ENCODE measurements at regions not wholly inside any gene's neighbourhood (a gene's known extent, or its start where the extent isn't known, plus 50 kb on each side); places are given as distances from the start of the nearest gene placed in this dataset.

GRCh38 chr5:159746707-159747106 is 169.6 kb upstream of the ADRA1B start:
- no peaks in the 10 kb centered on the region; the same call in 2 of the 3 replicates for H3K9me3 ChIP-seq (replicated peaks; ENCODE audit: control insufficient read depth, insufficient read depth, low read length)
- ChIA-PET POLR2A (interaction anchor here (0.5 kb wide), 1 partner anchor 573 kb away, joined by 3 read pairs; no protein-coding TSS in a partner anchor), SMC1A (ENCODE audit: uncharacterized antibody, unreplicated experiment) (no interaction called here), RAD21 (ENCODE audit: unreplicated experiment) (no interaction called here), CTCF (no interaction called here)
- no peaks in the 10 kb centered on the region for H3K4me1 ChIP-seq (ENCODE audit: control insufficient read depth, insufficient read depth, low read length)
- H4K20me1 ChIP-seq (ENCODE audit: control insufficient read depth, insufficient read depth) = no peaks in the 10 kb centered on the region
- no peaks in the 10 kb centered on the region for H3K79me2 ChIP-seq (ENCODE audit: control insufficient read depth, insufficient read depth, low read length)
- H3K4me2 ChIP-seq (ENCODE audit: control insufficient read depth, insufficient read depth) = no peak overlapping the region
- H3K9ac ChIP-seq (ENCODE audit: control insufficient read depth, insufficient read depth, low read length) = no peak overlapping the region
- FAIRE-seq = no peak
- in situ Hi-C loops (cut with MboI) (no loop called here), intact Hi-C loops (cut with micrococcal nuclease; ENCODE audit: unreplicated experiment) (no loop called here)
- no peaks in the 10 kb centered on the region; a peak in 1 of 4 replicates for H3K27me3 ChIP-seq (replicated peaks in 1 of 2; ENCODE audit: control insufficient read depth in 2 of 2, insufficient read depth in 2 of 2, low read length in 1 of 2)
- no peak for DNase-seq (ENCODE audit: low read depth, low spot score)
- ATAC-seq = no peak
- 79% methylated on average over 4 of the region's 4 CpGs for WGBS (ENCODE audit: insufficient coverage, insufficient replicate concordance, low lambda C conversion rate, missing lambda C conversion rate)
- BruUV-seq (replicated peaks) = no TSS peak
- no peaks in the 10 kb centered on the region for H3K36me3 ChIP-seq (ENCODE audit: control insufficient read depth in 2 of 2, insufficient read depth in 2 of 2, low read length in 1 of 2)
- H3K4me3 ChIP-seq = no peak overlapping the region
- no peak overlapping the region for H2AFZ ChIP-seq (ENCODE audit: control insufficient read depth, low read depth, low read length)
- no peak overlapping the region for H3K27ac ChIP-seq (ENCODE audit: control insufficient read depth, insufficient read depth)
- TF ChIP-seq, protein P1, sequence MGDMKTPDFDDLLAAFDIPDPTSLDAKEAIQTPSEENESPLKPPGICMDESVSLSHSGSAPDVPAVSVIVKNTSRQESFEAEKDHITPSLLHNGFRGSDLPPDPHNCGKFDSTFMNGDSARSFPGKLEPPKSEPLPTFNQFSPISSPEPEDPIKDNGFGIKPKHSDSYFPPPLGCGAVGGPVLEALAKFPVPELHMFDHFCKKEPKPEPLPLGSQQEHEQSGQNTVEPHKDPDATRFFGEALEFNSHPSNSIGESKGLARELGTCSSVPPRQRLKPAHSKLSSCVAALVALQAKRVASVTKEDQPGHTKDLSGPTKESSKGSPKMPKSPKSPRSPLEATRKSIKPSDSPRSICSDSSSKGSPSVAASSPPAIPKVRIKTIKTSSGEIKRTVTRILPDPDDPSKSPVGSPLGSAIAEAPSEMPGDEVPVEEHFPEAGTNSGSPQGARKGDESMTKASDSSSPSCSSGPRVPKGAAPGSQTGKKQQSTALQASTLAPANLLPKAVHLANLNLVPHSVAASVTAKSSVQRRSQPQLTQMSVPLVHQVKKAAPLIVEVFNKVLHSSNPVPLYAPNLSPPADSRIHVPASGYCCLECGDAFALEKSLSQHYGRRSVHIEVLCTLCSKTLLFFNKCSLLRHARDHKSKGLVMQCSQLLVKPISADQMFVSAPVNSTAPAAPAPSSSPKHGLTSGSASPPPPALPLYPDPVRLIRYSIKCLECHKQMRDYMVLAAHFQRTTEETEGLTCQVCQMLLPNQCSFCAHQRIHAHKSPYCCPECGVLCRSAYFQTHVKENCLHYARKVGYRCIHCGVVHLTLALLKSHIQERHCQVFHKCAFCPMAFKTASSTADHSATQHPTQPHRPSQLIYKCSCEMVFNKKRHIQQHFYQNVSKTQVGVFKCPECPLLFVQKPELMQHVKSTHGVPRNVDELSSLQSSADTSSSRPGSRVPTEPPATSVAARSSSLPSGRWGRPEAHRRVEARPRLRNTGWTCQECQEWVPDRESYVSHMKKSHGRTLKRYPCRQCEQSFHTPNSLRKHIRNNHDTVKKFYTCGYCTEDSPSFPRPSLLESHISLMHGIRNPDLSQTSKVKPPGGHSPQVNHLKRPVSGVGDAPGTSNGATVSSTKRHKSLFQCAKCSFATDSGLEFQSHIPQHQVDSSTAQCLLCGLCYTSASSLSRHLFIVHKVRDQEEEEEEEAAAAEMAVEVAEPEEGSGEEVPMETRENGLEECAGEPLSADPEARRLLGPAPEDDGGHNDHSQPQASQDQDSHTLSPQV (IDR thresholded peaks at IDR 0.05) = no peak
- TF ChIP-seq IRF5 (IDR thresholded peaks at IDR 0.05; ENCODE audit: borderline replicate concordance) (no peak), CHD1 (IDR thresholded peaks at IDR 0.05; ENCODE audit: low read depth, low read length) (no peak), RBBP5 (conservative IDR thresholded peaks at IDR 0.05) (no peak), ZNF622 (IDR thresholded peaks at IDR 0.05) (no peak), JUND (IDR thresholded peaks at IDR 0.05; ENCODE audit: low read depth, low read length) (no peak), CBX5 (IDR thresholded peaks at IDR 0.05; ENCODE audit: low read depth) (no peak), HSF1 (IDR thresholded peaks at IDR 0.05; ENCODE audit: low read depth, low read length) (no peak), TCF3 (IDR thresholded peaks at IDR 0.05; ENCODE audit: borderline replicate concordance, insufficient read depth, low read depth, low read length) (no peak), E2F8 (IDR thresholded peaks at IDR 0.05; ENCODE audit: low read depth, partially characterized antibody) (no peak), YBX1 (IDR thresholded peaks at IDR 0.05) (no peak)
- TF ChIP-seq, protein P2, sequence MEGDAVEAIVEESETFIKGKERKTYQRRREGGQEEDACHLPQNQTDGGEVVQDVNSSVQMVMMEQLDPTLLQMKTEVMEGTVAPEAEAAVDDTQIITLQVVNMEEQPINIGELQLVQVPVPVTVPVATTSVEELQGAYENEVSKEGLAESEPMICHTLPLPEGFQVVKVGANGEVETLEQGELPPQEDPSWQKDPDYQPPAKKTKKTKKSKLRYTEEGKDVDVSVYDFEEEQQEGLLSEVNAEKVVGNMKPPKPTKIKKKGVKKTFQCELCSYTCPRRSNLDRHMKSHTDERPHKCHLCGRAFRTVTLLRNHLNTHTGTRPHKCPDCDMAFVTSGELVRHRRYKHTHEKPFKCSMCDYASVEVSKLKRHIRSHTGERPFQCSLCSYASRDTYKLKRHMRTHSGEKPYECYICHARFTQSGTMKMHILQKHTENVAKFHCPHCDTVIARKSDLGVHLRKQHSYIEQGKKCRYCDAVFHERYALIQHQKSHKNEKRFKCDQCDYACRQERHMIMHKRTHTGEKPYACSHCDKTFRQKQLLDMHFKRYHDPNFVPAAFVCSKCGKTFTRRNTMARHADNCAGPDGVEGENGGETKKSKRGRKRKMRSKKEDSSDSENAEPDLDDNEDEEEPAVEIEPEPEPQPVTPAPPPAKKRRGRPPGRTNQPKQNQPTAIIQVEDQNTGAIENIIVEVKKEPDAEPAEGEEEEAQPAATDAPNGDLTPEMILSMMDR (IDR thresholded peaks at IDR 0.05 in 2 of 3, conservative IDR thresholded peaks at IDR 0.05 in 1 of 3; ENCODE audit: control insufficient read depth in 2 of 3, extremely low read depth in 1 of 3, insufficient read depth in 1 of 3, low read depth in 3 of 3, low read length in 3 of 3) = no peak

All from GM12878 (cell line).